HT-29 (cell line): ENCODE measurements at regions not wholly inside any gene's neighbourhood (a gene's known extent, or its start where the extent isn't known, plus 50 kb on each side); places are given as distances from the start of the nearest gene placed in this dataset. TPM values are rescaled to one million over a fixed set of nuclear protein-coding genes. Genes with fewer than 3 reads are reported as not detected.
"Not testable (repeated sequence)": the region's sequence is repeated elsewhere in the genome, so short reads cannot be mapped to it uniquely, and the experiment has no call there.

Source experiments
- DNase-seq: peaks from one replicate; pipeline ENCODE4 v3.0.0-alpha.2; 2015; ENCODE audit warnings: low spot score
- small RNA-seq: library from RNA; depleted of rRNA; stranded (forward); fragments of <200 nt; gene quantifications from one replicate; pipeline ENCODE3, GENCODE V24; 2014

DNA sequence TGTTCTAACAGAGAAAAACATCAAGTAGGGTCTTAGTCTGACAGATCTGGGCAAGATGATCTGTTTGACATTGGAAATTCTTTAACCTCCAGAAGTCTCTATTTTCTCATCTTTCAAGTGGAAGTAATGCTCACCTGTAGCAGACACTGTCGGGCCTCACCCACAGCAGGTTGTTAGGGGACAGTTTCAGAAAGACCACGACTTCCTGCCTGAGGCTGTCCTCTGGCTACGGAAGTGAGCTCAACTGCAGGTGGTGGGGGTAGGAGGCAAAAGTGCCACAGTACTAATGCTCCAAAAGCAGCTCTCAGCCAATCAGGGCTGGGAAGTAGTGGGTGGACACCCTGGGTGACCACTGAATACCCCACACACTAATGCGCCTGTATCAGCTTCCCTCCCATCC, 111.4 kb upstream of the TOPAZ1 start:
- no peak for DNase-seq

DNA sequence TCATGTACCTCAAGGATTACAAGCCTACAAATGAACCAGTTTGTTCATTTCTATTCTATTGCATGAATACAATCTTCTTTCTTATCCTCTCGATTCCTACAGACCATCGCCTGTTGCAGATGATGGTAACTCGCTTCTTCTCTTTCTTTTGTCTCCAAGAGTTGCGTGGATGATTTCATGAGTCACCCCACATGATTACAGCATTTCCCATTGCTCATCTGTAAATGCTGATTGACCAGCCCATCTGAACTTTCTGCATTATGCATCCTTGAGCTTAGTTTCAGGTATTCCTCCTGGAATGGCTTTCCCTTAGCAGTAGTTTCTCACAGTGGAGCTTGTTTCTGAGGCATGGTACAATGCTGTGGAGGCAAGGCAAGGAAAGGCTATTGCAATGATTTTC, 109.6 kb upstream of the TOPAZ1 start:
- no peak for DNase-seq

DNA sequence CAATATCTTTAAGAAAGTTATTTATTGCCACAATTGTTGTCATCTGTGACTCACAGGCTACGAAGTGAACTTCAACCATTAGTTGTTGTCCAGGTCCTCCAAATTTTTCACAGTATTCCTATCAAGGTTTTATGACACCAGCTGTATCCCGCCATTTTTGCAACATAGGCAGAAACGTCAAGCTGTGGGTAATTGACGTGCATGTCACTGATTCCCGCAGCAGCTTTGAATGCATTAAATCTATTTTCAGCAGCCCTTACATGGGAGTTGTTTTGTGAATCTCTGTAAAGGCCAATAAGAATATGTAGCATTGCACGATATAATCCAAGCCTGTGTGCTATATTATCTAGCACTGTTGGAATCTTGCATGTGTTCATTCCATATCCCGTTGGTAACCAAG, 109.1 kb upstream of the TOPAZ1 start:
- DNase-seq, result no peak

DNA sequence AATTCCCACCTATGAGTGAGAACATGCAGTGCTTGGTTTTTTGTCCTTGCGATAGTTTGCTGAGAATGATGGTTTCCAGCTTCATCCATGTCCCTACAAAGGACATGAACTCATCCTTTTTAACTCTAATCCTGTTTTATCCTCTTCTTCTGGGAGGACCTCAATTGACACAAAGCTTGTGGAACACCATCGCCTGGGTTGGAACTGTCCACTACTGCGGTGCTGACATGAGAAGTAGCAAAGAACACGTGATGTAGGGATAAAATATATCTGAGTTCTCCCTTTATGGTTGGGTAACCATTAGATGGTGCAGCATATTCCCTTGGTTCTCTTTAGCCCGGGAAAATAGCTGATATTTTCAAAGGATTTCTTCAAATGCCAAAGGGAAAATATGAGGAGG, 105.3 kb upstream of the TOPAZ1 start:
- DNase-seq, result no peak

DNA sequence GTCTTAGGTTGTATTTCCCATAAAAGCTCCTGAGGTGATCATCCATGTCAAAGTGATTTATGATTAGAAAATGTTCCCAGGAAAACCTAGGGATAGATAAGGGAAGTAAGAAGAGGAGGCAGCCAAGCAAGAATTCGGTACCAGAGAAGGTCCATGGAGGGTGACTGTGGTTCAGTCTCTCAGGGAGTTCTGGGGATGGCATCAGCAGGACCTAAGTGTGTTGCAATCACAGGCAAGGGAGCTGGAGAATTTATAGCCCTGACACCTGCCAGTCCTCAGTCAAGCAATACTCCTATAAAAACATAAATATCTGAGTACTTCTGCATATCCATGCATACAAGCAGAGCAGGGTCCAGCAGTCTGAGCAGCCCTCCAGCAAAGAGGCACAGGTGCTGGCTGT, 95.6 kb upstream of the TOPAZ1 start:
- no peak for DNase-seq

DNA sequence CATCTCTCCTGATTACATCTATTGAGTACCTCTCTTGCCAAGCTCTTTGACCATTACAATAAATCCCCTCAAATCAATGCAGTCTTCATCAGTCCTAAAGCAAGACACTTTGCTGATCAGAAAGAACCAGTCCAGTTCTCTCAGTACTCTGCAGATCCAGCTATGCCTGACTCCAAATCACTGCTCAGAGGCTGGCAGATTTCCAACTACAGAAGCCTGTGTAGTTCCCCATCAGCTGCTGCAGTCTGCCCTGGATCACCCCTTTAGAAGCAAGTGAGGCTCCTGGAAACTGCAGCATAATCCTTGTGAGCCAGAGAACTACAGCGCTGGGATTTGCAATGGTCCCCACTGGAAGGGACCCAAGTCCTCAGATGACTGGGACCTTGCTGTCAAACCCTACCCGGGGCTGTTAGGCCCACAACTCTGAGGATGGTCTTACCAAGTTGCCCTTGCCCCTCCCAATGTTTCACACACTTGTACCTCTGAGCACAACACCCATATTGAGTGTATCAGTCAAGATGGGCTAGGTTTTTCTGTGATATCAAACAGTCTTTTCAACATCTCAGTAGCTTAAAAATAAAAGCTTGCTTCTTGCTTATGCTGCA, 81.9 kb upstream of the TOPAZ1 start:
- no peak for DNase-seq

DNA sequence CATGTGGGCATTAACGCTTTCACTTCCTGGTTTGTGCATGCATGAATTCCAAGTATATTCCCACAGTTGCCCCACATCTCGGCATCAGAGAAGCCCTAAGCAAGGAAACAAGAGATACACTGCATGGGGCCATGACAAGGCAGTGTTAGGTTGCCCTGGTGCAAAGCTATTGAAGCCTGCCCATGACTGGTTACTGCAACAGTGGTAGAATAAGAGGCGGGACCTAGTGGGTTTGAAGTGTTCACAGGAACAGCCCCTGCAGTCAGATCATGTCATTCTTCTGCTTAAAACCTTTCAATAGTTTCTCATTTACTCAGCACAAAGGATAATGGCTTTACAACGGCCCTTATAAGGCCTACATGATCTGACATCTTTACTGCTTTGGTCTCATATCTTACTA, 80.9 kb upstream of the TOPAZ1 start:
- DNase-seq, result no peak

DNA sequence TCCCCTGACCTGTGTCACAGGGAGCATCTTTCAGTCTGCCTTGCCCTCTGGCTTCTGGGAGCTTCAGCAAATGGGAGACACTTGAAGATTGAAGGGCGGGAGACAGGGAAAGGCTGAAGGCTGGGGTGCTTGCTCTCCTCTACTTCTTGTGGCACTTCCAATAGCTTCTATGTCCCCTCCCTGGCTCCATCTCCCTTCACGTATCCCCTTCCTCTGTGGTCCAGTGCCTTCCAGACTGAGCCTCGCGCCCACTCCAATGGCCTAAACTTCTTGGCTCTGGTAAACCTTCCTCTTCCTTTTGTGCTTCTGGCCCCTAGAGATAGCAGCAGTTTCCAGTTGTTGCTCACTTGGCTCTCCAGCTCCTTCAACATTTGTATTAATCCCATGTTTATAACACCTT, 69.8 kb upstream of the TOPAZ1 start:
- DNase-seq, result no peak

DNA sequence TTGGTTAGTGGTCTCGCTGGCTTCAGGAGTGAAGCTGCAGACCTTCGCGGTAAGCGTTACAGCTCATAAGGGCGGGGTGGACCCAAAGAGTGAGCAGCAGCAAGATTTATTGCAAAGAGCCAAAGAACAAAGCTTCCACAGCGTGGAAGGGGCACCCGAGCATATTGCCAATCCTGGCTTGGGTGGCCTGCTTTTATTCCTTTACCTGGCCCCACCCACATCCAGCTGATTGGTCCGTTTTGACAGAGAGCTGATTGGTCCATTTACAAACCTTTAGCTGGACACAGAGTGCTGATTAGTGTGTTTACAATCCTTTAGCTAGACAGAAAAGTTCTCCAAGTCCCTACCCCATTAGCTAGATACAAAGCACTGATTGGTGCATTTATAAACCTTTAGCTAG, 69.0 kb upstream of the TOPAZ1 start:
- not testable (repeated sequence) for DNase-seq

DNA sequence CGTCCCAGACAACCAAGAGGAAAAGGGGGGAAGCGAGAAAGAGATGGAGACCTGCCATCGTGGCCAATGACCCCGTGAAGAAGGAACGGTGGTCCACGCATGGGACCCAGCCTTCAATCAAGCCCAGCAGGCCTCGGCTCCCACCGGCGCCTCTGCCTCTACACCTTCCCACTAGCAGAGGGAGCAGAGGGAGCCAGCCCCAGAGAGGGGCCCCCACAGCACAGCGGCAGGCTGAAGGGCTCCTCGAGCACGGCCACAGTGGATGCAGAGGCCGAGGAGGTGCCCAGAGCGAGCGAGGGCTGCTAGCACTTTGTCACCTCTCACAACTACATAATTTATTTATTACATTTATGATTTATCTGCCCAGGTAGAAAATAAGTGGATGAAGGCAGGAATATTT, 68.4 kb upstream of the TOPAZ1 start:
- no peak for DNase-seq

DNA sequence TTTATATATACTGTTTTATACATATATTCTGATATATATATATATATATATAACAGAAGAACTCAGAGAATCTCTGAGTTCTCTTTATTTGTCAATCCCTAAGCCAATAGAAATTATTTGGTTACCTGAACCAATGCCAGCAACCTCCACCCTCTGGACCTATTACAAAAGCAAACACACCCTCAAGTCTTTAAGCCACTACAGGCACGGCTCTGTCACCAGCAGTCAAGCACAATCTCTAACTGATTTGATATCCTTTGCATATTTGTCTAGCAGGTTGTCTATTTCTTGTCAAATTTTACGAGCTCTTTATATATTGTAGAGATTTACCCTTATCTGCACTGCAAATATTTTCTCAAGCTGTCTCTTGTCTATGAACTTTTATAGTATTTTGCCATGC, 66.6 kb upstream of the TOPAZ1 start:
- DNase-seq, result no peak

DNA sequence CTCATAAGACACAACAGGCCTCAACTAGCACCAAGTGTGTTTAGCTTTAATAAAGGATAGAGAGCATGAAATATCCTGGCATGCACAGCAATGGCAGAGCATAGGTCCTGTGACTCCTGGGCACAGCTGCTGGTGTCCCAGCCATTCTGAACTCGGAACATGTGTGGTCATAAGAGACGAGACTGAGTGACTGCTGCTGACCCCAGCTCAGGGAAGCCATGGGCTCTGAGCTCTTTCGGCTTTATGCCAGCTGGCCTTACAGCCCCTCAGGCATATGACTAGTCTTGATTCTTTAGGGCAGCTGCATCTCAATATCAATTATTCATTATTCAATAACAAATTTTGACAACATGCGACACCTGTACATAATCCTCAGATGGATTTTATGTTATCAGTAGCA, 62.4 kb upstream of the TOPAZ1 start:
- DNase-seq, result no peak

DNA sequence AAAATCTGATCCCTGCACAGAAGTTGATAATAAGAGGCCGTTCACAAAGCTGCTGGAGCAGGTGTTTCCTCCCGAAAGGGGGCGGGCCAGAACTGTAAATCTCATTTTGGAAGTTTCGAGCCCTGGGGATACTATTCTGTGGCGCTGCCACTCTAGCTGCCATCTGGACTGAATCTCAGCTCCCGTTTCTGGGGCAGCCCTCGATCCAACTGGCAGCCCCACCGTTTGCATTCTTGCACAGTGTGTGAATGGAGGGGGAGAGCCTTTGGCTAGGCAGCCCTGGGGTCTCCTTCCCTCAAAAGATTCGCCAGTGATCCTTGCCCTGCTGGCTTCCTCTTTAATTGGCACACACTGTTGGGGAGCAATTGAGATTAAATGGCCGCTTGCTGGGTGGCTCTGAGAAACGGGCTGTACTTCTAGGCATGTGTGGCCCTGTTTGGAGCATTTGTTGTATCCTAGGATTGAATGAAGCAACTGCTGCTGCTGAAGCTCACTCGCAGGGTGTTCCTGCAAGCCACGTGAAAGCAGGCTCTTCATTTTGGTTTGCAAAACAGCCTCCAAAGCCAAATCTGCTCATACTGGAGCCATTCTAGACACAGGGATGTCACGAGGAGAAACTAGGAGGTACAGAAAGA, 57.2 kb upstream of the TOPAZ1 start:
- DNase-seq, result no peak

DNA sequence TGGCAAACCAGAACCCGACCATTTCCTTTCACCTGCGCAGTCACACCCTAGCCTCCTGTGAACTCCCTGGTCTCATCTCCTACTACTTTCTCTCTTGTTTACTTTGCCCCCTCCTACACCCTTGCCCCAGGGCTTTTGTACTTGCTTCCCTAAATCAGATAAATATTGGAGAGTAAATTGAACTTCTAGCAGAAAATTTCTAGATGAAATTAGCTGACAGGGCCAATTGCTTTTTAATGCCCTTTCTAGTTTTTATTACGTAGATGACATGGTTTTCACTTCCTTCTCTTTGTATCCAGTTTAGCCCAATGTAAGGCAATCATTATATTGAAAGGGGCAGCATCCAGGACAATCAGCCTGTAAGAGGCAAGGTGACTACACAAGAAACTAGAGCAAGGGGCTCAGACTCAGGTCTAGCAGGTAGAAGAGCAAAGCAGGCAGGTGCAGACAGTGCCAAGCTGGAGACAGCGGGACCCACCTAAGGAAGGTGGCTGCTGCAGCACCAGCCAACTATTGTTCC, 56.2 kb upstream of the TOPAZ1 start:
- no peak for DNase-seq

DNA sequence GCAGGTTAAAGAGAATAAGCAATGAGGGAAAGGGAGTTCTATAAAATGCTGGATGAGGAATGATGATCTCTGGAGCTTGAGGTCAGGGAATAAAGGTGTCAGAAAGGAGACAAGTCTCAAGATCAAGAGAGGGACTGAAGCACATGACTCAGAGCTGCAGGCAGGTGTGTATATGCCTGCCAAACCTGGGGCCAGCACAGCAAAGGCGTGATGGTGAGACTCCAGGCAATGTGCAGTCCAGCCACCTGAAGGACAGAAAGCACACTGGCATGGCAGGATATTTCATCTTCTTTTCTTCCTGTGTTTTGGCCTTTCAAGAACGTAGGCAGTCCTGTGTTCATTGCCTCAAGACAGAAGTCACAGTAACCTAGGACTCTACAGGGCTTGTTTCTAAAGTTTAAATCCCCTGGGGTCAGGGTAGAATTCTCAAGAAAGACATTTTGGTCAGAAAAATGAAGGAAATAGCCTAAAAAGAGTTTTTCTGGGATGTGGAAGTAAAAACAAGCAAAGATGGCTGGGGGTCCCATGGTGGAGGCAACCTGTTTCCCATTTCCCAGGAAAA, 55.5 kb upstream of the TOPAZ1 start:
- DNase-seq, result no peak

DNA sequence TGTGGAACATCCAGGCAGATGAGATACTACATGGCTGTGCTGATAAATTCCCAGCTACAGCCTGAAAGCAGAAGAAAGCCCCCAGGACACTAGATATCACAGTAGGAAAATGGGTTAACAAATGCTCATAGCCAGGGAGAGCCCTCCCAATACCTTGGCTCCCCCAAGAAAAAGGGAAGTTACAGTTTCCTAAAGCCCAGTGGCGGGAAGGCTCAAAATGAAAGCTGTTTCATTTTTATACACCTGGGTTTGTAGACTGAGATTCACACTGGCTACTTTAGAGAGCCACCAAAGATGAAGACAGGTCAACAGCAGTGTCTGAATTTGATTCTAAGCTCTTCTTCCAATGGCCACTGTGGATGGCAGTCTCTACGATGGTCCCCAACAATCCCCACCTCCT, 55.0 kb upstream of the TOPAZ1 start:
- DNase-seq, result no peak

Small RNA genes in the stretch of these regions (small RNA-seq; reads per million reads assigned to genes)
- gene MIR138-1, result not detected
- not detected for gene RNU6-367P
